ENCODE measurements at regions not wholly inside any gene's neighbourhood (a gene's known extent, or its start where the extent isn't known, plus 50 kb on each side); places are given as distances from the start of the nearest gene placed in this dataset.

DNA sequence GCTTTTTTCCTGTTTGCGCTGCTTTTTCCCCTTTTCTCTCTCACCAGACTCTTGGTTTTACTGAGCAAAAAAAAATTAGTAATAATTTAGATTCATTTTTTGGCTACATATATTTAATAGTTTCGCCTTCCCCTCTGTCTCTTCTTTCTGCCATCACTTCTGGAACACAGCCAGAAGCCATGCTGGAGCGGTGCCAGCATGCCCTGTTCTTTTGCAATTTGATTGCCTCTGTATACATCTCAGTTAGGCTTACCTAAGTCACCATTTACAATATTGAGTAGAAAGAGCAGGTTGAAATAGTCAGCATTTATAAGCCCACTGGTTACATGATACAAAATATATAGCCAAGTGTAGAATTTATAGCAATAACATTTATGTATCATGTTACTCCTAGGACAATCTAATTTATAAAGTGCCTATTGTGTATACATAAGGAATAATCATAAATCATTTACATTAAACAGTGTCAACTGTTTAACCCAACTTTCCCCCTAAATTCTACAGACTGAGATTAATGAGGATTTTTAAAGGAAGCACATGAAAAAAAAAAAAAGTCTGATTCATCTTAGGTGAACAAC lies 413.8 kb upstream of the SOX5 start:
- no CpG with 5 or more reads among the region's 3 CpGs for WGBS (ENCODE audit: insufficient coverage)
- POLR2A ChIA-PET: interaction anchor here (0.7 kb wide), 1 partner anchor 689 kb away, joined by 4 read pairs; no protein-coding TSS in a partner anchor

More for the DNA sequence above, 413.8 kb upstream of the SOX5 start:
- Histone ChIP-seq H3K4me3 (ENCODE audit: control extremely low read depth in 1 of 5, extremely low read depth in 1 of 5, insufficient read depth in 1 of 5, low read depth in 2 of 5, low read length in 4 of 5) (no peak overlapping the region), H2AFZ (ENCODE audit: insufficient read depth, low read depth, low read length, poor library complexity, severe bottlenecking) (no peak overlapping the region), H3K27ac (ENCODE audit: low read length in 2 of 2) (no peak overlapping the region), H4K20me1 (ENCODE audit: control insufficient read depth, insufficient read depth, low read length, poor library complexity, severe bottlenecking) (no peaks in the 10 kb centered on the region), H3K79me2 (ENCODE audit: control insufficient read depth, insufficient read depth, low read length) (peaks cover 4% of the 10 kb centered on the region), H3K4me1 (ENCODE audit: control insufficient read depth in 2 of 2, insufficient read depth in 2 of 2, low read length in 2 of 2) (peaks cover 15 to 25% of the 10 kb centered on the region in 2 donors), H3K4me2 (replicated peaks; ENCODE audit: low read depth, low read length, poor library complexity, severe bottlenecking) (no peak overlapping the region), H3K9me3 (ENCODE audit: control extremely low read depth in 1 of 3, control insufficient read depth in 2 of 3, insufficient read depth in 1 of 3, low read length in 2 of 3) (no peaks in the 10 kb centered on the region), H3K9ac (ENCODE audit: low read length) (no peak overlapping the region), H3K36me3 (replicated peaks in 1 of 2; ENCODE audit: control extremely low read depth in 1 of 2, control insufficient read depth in 1 of 2, extremely low read depth in 1 of 2, insufficient read depth in 2 of 2, low read length in 1 of 2) (no peaks in the 10 kb centered on the region), H3K27me3 (replicated peaks in 1 of 4; ENCODE audit: control extremely low read depth in 1 of 4, control insufficient read depth in 3 of 4, insufficient read depth in 4 of 4, low read length in 3 of 4) (no peaks in the 10 kb centered on the region)
- no peaks in the 10 kb centered on the region for H3K9me3 Mint-ChIP-seq (ENCODE audit: insufficient read depth)
- H3K27me3 Mint-ChIP-seq: no peaks in the 10 kb centered on the region
- peaks cover 39% of the 10 kb centered on the region for H3K4me1 Mint-ChIP-seq
- TF ChIP-seq, protein P1, sequence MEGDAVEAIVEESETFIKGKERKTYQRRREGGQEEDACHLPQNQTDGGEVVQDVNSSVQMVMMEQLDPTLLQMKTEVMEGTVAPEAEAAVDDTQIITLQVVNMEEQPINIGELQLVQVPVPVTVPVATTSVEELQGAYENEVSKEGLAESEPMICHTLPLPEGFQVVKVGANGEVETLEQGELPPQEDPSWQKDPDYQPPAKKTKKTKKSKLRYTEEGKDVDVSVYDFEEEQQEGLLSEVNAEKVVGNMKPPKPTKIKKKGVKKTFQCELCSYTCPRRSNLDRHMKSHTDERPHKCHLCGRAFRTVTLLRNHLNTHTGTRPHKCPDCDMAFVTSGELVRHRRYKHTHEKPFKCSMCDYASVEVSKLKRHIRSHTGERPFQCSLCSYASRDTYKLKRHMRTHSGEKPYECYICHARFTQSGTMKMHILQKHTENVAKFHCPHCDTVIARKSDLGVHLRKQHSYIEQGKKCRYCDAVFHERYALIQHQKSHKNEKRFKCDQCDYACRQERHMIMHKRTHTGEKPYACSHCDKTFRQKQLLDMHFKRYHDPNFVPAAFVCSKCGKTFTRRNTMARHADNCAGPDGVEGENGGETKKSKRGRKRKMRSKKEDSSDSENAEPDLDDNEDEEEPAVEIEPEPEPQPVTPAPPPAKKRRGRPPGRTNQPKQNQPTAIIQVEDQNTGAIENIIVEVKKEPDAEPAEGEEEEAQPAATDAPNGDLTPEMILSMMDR (IDR thresholded peaks at IDR 0.05): no peak
- TF ChIP-seq EZH2 (IDR thresholded peaks at IDR 0.05; ENCODE audit: borderline replicate concordance, insufficient read depth, low read depth, low read length, poor library complexity, severe bottlenecking): no peak
- CTCF ChIA-PET: interaction anchor here (0.6 to 1.7 kb wide), 3 partner anchors 349 to 772 kb away, joined by 3 to 9 read pairs (median 4); no protein-coding TSS in a partner anchor
- no peak overlapping the region for H3K4me3 Mint-ChIP-seq
- ATAC-seq (ENCODE audit: low read depth) (no peak), DNase-seq (no peak)
- intact Hi-C loops (cut with micrococcal nuclease): loop anchor here (5.0 kb wide), 2 partner anchors 199 to 234 kb away; no protein-coding TSS in a partner anchor
- no peak overlapping the region for H3K27ac Mint-ChIP-seq
